HCT116 (cell line): ENCODE measurements at regions not wholly inside any gene's neighbourhood (a gene's known extent, or its start where the extent isn't known, plus 50 kb on each side); places are given as distances from the start of the nearest gene placed in this dataset.

Source experiments
- FOSL1 ChIP-seq: IDR thresholded peaks from 2 replicates; pipeline ENCODE4 v1.6.1; 2012; ENCODE audit warnings: low read depth
- JUND ChIP-seq: IDR thresholded peaks from 2 replicates; pipeline ENCODE4 v1.6.1; 2012
- POLR2A ChIP-seq: IDR thresholded peaks from 2 replicates; pipeline ENCODE4 v1.7.0; 2011; ENCODE audit warnings: borderline replicate concordance; ENCODE audit not compliant: insufficient read depth, insufficient read length; ENCODE audit errors: extremely low read depth
- POLR2AphosphoS5 ChIP-seq: IDR thresholded peaks from 2 replicates; pipeline ENCODE4 v1.6.1; 2011; ENCODE audit warnings: mild to moderate bottlenecking, low read depth, low read length, moderate library complexity
- RAD21 ChIP-seq: IDR thresholded peaks from 2 replicates; pipeline ENCODE4 v1.6.1; 2012; ENCODE audit warnings: low read depth, mild to moderate bottlenecking
- TF ChIP-seq, protein P1 (sequence below), 3 experiments: fragments of 200-600 bp in 1 of 3; sonication (generic) in 1 of 3; IDR thresholded peaks in 2 of 3; conservative IDR thresholded peaks in 1 of 3; 2 replicates each; pipeline ENCODE4 v1.5.1; 2012 to 2017; ENCODE audit warnings: low read depth in 2 of 3, low read length in 2 of 3, antibody characterized with exemption in 1 of 3, borderline replicate concordance in 1 of 3, control low read depth in 1 of 3, mild to moderate bottlenecking in 1 of 3, mixed read lengths in 1 of 3, mixed run types in 1 of 3, moderate library complexity in 1 of 3; ENCODE audit not compliant: insufficient read depth in 1 of 3

DNA sequence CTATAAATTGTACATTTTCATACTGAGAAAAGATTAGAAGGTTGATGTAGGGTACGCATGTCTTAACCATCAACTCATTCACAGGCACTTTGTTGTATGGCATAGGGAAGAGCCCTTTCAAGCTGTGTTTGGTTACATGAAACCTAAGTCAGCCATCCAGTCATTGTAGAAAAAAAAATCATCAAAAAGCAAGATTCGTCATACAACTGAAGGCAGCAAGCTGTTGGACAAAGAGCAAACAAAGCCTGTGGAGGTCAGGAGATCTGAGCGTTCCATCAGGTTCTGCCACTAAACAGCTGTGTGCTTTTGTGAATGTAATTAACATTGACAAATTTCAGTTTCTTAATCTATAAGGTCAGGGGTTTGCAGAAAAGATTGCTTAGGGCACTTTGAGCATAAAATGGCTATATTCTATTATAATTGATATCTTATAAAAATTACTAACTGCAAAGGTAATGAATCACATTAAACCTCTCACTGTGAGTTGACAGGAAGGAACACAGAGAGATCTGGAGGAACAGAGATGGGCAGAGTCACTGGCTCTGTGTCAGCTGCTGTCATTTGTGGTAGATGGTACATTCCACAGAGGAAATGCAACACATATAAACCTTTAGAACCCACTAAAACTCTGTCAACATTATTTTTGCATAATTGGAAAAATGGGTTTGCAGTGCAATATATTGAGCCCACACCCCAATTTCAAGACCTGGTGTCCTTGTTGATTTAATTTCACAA, 66.3 kb upstream of the MYOCD start:
- TF ChIP-seq, protein P1, sequence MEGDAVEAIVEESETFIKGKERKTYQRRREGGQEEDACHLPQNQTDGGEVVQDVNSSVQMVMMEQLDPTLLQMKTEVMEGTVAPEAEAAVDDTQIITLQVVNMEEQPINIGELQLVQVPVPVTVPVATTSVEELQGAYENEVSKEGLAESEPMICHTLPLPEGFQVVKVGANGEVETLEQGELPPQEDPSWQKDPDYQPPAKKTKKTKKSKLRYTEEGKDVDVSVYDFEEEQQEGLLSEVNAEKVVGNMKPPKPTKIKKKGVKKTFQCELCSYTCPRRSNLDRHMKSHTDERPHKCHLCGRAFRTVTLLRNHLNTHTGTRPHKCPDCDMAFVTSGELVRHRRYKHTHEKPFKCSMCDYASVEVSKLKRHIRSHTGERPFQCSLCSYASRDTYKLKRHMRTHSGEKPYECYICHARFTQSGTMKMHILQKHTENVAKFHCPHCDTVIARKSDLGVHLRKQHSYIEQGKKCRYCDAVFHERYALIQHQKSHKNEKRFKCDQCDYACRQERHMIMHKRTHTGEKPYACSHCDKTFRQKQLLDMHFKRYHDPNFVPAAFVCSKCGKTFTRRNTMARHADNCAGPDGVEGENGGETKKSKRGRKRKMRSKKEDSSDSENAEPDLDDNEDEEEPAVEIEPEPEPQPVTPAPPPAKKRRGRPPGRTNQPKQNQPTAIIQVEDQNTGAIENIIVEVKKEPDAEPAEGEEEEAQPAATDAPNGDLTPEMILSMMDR (IDR thresholded peaks at IDR 0.05 in 2 of 3, conservative IDR thresholded peaks at IDR 0.05 in 1 of 3; ENCODE audit: borderline replicate concordance in 1 of 3, insufficient read depth in 1 of 3, low read depth in 2 of 3, low read length in 2 of 3), result no peak
- TF ChIP-seq FOSL1 (no peak), JUND (no peak), POLR2A (no peak), POLR2AphosphoS5 (no peak), RAD21 (no peak)
